ENCODE measurements at regions not wholly inside any gene's neighbourhood (a gene's known extent, or its start where the extent isn't known, plus 50 kb on each side); places are given as distances from the start of the nearest gene placed in this dataset.

GRCh38 chr3:124358156-124358555, 366.2 kb upstream of the ROPN1 start:
- H3K4me3 ChIP-seq (ENCODE audit: extremely low read depth in 1 of 4, insufficient read depth in 2 of 4, low read depth in 3 of 4, low read length in 4 of 4): no peak overlapping the region
- WGBS, 2 experiments (ENCODE audit: extremely low coverage in 1 of 2, insufficient coverage in 1 of 2, insufficient read length in 1 of 2, insufficient replicate concordance in 2 of 2, low coverage in 1 of 2, low lambda C conversion rate in 2 of 2, missing lambda C conversion rate in 1 of 2): 91% methylated on average over 3 of the region's 3 CpGs; no CpG with 5 or more reads in 1 of the 2 experiments
- ChIA-PET CTCF (ENCODE audit: partially characterized antibody) (interaction anchor here (0.6 to 1.2 kb wide), 4 partner anchors 15 to 201 kb away, joined by 3 to 4 read pairs (median 3); no protein-coding TSS in a partner anchor), POLR2A (ENCODE audit: partially characterized antibody) (interaction anchor here (0.9 kb wide), 1 partner anchor 55 kb away, joined by 3 read pairs; no protein-coding TSS in a partner anchor)
- no peak overlapping the region for H2BK5ac ChIP-seq (ENCODE audit: low read depth, low read length)
- no peak overlapping the region for H2AFZ ChIP-seq (ENCODE audit: low read length)
- no peaks in the 10 kb centered on the region for H3K79me1 ChIP-seq (ENCODE audit: low read depth, low read length)
- no peak overlapping the region for H3K14ac ChIP-seq (ENCODE audit: insufficient read length)
- TF ChIP-seq EP300 (IDR thresholded peaks at IDR 0.05; ENCODE audit: borderline replicate concordance in 1 of 2, low read depth in 2 of 2, low read length in 2 of 2): no peak
- TF ChIP-seq POLR2A (IDR thresholded peaks at IDR 0.05; ENCODE audit: control extremely low read depth in 1 of 2, low read depth in 2 of 2, low read length in 2 of 2): no peak
- no peak for TF ChIP-seq CTBP2 (IDR thresholded peaks at IDR 0.05; ENCODE audit: borderline replicate concordance, insufficient read depth, insufficient read length, low read length)
- TF ChIP-seq MAFK (IDR thresholded peaks at IDR 0.05; ENCODE audit: low read depth, low read length): no peak
- TF ChIP-seq ATF2 (IDR thresholded peaks at IDR 0.05; ENCODE audit: low read length): no peak
- no peak for TF ChIP-seq BRCA1 (IDR thresholded peaks at IDR 0.05; ENCODE audit: low read depth, low read length)
- no peak for TF ChIP-seq YY1 (IDR thresholded peaks at IDR 0.05; ENCODE audit: low read depth, low read length)
- peaks cover 0 to 8% (median 4%) of the 10 kb centered on the region in 4 experiments; a peak in 6 of 7 replicates for H3K4me1 ChIP-seq (replicated peaks in 1 of 4; ENCODE audit: control insufficient read depth in 3 of 4, insufficient read depth in 4 of 4, low read length in 3 of 4)
- DNase-seq (ENCODE audit: low read depth in 1 of 2, low spot score in 2 of 2) (no peak), FAIRE-seq (no peak)
- no peaks in the 10 kb centered on the region for H3K23me2 ChIP-seq (ENCODE audit: low read depth, low read length)
- no peak overlapping the region for H3K4ac ChIP-seq (replicated peaks; ENCODE audit: insufficient read length, low read depth, low read length)
- H3K9me3 ChIP-seq (ENCODE audit: insufficient read depth in 2 of 2, low read depth in 1 of 2, low read length in 1 of 2): no peaks in the 10 kb centered on the region
- no peak overlapping the region for H3K18ac ChIP-seq (ENCODE audit: extremely low read depth, low read length)
- H2AK5ac ChIP-seq (ENCODE audit: low read depth, low read length): no peak overlapping the region
- no peak overlapping the region for H4K8ac ChIP-seq (ENCODE audit: extremely low read depth, insufficient read depth, low read length)
- no peaks in the 10 kb centered on the region for H4K20me1 ChIP-seq (replicated peaks in 1 of 2; ENCODE audit: control insufficient read depth in 1 of 2, insufficient read depth in 2 of 2, low read length in 2 of 2)
- H4K91ac ChIP-seq (replicated peaks; ENCODE audit: insufficient read length, low read length): no peak overlapping the region
- no peak overlapping the region for H2BK20ac ChIP-seq (ENCODE audit: low read length)
- no peak overlapping the region for H3K23ac ChIP-seq (ENCODE audit: insufficient read length)
- no peak overlapping the region for H3K27ac ChIP-seq (ENCODE audit: low read depth, low read length)
- no peak overlapping the region for H4K5ac ChIP-seq (ENCODE audit: insufficient read length, low read depth, low read length)
- no peak overlapping the region for H3K56ac ChIP-seq (replicated peaks; ENCODE audit: insufficient read length, low read depth, low read length)
- no peak overlapping the region for H2BK120ac ChIP-seq (replicated peaks; ENCODE audit: low read depth, low read length)
- no peak overlapping the region for H2BK15ac ChIP-seq (ENCODE audit: low read length)
- H3K27me3 ChIP-seq (replicated peaks in 1 of 4; ENCODE audit: control insufficient read depth in 3 of 4, extremely low read depth in 1 of 4, insufficient read depth in 3 of 4, low read length in 3 of 4): no peaks in the 10 kb centered on the region
- no peaks in the 10 kb centered on the region for H3K36me3 ChIP-seq (ENCODE audit: control insufficient read depth in 2 of 4, insufficient read depth in 4 of 4, low read length in 3 of 4)
- H3K79me2 ChIP-seq (ENCODE audit: control insufficient read depth in 1 of 2, insufficient read depth in 2 of 2, low read length in 2 of 2): no peaks in the 10 kb centered on the region
- no peak overlapping the region for H3K4me2 ChIP-seq (ENCODE audit: insufficient read depth in 1 of 2, low read depth in 2 of 2, low read length in 2 of 2)
- no peak overlapping the region for H3K9ac ChIP-seq (replicated peaks in 1 of 4; ENCODE audit: extremely low read depth in 1 of 4, low read depth in 3 of 4, low read length in 3 of 4)
- H2BK12ac ChIP-seq (ENCODE audit: low read depth, low read length): no peak overlapping the region
